Lower leg skin (tissue), 3 donors: ENCODE measurements at regions not wholly inside any gene's neighbourhood (a gene's known extent, or its start where the extent isn't known, plus 50 kb on each side); places are given as distances from the start of the nearest gene placed in this dataset.

Source experiments
- CTCF ChIP-seq, 3 donors: fragments of 450-650 bp; IDR thresholded peaks; one replicate each; pipeline ENCODE4 v1.5.1; 2016; ENCODE audit warnings: antibody characterized with exemption in 3 of 3, mild to moderate bottlenecking in 3 of 3, moderate library complexity in 2 of 3
- POLR2A ChIP-seq, 2 donors: fragments of 450-650 bp; IDR thresholded peaks; one replicate each; pipeline ENCODE4 v1.6.1; 2016 to 2017; ENCODE audit warnings: antibody characterized with exemption in 2 of 2, mild to moderate bottlenecking in 1 of 2, moderate library complexity in 1 of 2

- TF ChIP-seq CTCF (IDR thresholded peaks at IDR 0.05) (no peak), POLR2A (IDR thresholded peaks at IDR 0.05) (no peak)
Measured at GRCh38 chr1:81234237-81234636, 566.5 kb upstream of the ADGRL2 start.
